GM10266 (cell line): ENCODE measurements at regions not wholly inside any gene's neighbourhood (a gene's known extent, or its start where the extent isn't known, plus 50 kb on each side); places are given as distances from the start of the nearest gene placed in this dataset.

Experiments
- DNase-seq: peaks from one replicate; pipeline ENCODE4 v3.0.0; 2012; ENCODE audit errors: extremely low spot score
- CTCF ChIP-seq: IDR thresholded peaks from 2 replicates; pipeline ENCODE4 v1.5.1; 2012; ENCODE audit warnings: mild to moderate bottlenecking, low read depth; ENCODE audit not compliant: control insufficient read depth, insufficient read depth; ENCODE audit errors: missing control alignments

DNA sequence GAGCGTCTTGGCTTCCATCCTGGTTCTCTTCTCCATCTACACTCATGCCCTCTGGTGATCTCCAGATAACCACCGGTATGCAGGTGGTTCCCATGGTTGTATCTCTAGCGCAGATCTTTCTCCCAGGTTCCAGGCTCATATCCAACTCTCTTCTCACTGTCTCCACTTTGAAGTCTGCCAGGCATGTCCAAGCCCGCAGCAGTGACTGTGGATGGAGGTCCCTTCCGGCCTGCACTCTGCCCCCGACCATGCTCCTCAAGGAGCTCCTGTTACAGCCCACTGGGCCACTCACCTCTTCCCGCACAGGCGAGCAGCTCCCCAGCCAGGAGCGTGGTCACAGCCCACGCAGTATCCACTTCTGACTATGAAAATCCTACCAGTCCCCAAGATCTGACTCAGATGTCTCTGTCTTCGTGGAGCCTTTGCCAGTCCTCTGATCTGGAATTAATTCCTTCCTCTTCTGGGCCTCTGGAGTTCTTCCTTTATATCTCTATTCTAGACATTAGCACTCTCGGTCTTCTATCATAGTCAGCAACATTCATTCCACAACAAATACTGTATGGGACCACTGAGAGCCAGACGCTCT is 100.2 kb downstream of the TEX26 start:
- DNase-seq, result no peak
- TF ChIP-seq CTCF, result no peak

DNA sequence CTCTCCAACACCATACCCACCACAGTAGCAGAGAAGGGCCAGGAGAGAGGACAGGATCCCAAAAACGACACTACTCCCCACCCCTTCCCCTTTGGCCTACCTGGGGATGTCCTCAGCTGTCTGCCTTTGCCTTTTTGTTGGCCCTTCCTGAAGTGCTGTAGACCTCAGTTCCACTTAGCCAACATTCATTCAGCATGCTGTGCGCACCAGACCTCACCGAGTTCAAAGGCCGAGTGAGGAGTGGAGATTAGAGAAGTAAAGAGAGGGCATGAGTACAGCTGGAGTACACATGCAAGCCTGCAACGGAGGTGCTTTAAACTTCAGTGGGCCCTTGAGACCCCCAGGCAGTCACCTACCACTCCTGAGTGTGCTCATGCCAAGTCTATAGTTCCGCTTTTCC is 99.0 kb downstream of the TEX26 start:
- TF ChIP-seq CTCF, result no peak

GRCh38 chr13:31029102-31029501 is 96.6 kb downstream of the TEX26 start:
- no peak for TF ChIP-seq CTCF

More for the DNA sequence above, 99.0 kb downstream of the TEX26 start:
- DNase-seq, result no peak

GRCh38 chr13:31027136-31027535 is 94.7 kb downstream of the TEX26 start:
- TF ChIP-seq CTCF, result no peak
- no peak for DNase-seq

More at GRCh38 chr13:31029102-31029501, 96.6 kb downstream of the TEX26 start:
- no peak for DNase-seq
